GM20000 (cell line): ENCODE measurements at regions not wholly inside any gene's neighbourhood (a gene's known extent, or its start where the extent isn't known, plus 50 kb on each side); places are given as distances from the start of the nearest gene placed in this dataset.

Experiments
- DNase-seq: peaks from one replicate; pipeline ENCODE4 v3.0.0; 2012; ENCODE audit warnings: low spot score
- TF ChIP-seq, protein P1 (sequence below): IDR thresholded peaks from 2 replicates; pipeline ENCODE4 v1.5.1; 2012; ENCODE audit warnings: mild to moderate bottlenecking, control low read depth; ENCODE audit errors: extremely low read depth, missing control alignments

DNA sequence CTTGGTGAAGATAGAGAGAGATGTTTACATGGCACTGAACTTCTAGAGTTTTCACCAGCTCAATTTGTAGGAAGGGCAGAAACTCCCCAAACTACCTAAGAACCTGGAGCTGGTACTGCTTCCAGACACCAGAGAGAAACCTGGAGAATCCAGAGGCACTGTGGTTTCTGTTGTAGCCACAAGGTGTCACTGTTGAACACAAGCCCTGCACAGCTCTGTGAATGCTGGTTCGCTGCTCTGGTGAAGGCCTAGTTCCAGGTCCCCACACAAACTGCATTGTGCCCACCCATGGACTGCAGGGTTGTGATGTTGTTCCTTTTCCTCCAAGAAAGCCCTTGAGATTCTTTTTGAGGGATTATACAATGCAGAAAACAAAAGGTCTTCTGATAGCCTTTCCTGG lies 150.5 kb upstream of the HS6ST1 start:
- DNase-seq = no peak
- TF ChIP-seq, protein P1, sequence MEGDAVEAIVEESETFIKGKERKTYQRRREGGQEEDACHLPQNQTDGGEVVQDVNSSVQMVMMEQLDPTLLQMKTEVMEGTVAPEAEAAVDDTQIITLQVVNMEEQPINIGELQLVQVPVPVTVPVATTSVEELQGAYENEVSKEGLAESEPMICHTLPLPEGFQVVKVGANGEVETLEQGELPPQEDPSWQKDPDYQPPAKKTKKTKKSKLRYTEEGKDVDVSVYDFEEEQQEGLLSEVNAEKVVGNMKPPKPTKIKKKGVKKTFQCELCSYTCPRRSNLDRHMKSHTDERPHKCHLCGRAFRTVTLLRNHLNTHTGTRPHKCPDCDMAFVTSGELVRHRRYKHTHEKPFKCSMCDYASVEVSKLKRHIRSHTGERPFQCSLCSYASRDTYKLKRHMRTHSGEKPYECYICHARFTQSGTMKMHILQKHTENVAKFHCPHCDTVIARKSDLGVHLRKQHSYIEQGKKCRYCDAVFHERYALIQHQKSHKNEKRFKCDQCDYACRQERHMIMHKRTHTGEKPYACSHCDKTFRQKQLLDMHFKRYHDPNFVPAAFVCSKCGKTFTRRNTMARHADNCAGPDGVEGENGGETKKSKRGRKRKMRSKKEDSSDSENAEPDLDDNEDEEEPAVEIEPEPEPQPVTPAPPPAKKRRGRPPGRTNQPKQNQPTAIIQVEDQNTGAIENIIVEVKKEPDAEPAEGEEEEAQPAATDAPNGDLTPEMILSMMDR = no peak

DNA sequence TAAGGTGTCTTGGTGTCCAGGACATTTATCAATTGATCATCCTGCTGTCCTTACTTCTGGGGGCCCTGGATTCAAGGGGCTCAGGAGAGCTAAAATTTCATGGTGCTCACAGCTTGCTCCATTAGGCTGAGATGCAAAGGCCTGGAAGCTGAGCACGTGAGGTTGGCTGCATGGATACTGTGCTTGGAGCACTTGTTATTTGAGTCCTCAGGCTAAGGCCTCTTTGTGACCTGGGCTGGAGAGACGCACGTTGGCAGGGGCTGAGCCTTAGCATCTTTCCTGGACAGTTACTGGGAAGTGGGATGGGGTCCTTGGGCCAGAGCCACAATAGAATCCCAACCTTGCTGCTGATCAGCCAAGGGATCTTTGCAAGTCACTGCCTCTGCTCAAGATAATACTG lies 151.2 kb upstream of the HS6ST1 start:
- TF ChIP-seq, protein P1 = no peak
- no peak for DNase-seq

DNA sequence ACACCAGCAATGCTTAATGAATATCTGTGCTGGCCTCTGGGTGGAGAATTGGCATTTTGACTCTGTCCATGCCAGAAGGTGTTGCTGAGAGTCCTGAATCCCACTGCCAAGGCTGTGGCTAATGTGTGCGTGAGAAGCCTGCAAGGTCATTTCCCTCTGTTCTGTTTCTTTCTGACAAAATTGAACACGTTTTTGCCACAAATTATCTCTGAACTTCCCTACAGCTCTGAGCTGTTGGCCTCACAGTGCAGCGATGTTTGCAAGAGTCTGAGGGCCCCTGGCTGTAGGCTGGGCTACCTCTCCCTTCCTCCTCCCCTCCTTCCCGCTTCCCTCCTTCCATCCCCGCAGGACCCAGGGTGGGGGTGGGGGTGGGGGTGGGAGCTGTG lies 154.1 kb upstream of the HS6ST1 start:
- no peak for DNase-seq

DNA sequence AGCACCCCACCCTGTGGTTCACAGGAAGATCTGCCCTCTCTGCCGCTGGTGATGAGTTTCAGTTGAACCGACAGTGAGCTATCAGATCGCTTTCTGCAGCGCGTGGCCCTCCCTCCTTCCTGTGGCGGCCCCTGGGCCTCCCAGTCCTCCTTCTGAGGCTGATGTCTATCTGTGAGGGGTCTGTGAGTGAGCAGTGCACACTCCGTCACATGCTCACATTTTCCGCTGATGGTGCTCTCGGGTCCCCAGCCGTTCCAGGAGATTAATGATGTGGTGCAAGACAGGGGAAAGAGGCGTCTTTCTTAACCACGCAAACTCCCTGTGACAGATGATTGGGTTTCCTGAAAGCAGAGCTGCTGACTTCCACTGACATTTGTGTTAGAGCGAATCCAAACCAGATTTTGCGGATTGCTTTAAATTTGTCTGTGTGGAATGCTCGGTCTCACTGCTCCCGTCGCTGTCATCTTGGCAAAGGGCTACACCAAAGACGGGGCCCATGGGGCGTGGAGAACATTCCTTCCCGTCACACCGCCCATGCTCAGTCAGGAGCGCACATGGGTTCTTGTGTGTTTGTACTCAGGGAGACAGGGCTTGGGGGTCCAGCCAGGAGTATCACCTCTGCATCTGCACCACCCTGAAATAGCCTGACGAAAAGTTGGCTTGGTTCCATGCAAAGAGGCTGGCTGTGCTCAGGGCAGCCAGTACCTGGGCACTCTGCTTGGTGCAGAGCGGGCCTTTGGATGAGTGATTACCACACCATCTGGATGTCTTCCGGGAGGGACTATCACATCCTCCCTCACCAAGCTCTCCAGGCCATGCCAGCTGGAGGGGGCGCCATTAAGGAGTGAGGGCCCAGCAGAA lies 154.7 kb upstream of the HS6ST1 start:
- TF ChIP-seq, protein P1 = no peak
- DNase-seq = peak; percentile 49

More for the DNA sequence above, 154.1 kb upstream of the HS6ST1 start:
- TF ChIP-seq, protein P1 = no peak

DNA sequence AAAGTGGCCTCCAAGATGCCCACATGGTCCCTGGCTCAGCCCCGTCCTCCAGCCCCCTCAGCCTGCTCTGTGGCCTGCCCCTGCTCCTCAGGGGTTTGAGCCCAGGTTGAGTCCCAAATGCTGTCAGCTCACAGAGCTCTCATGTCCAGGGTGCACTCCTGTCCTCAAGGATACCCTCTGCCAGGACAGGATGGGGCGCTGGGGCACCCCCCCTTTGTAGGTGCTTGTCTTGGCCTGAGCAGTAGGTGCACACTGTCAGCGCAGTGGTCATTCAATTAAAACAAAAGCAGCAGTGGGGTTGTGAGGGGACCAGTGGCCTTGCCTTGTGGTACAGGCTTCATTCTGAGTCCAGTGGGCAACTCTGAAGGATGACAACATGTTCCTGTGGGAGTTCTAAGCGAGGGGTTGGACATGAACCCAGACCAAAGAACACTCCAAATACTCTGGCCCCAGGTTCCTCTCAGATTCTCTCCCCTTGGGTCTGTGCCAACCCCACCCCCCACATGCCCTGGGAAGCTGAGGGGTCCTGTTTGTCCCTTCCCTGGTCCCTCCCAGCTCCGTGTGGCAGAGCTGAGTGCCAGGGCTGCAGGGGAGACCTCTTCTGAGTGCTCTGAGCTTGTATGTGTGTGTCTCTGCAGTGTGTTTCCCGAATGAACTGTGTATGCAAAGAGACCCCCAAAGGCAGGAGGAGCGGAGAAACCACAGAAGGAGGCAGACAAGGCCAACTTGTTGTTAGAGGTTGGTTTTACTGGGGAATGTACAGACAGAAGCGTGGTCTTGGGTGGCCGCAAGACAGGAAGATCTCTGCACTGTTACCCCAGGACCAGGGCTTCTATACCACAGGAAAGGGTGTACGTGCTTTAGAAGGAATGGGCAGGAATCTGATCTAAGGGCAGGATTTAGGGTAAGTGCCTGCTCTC lies 155.6 kb upstream of the HS6ST1 start:
- TF ChIP-seq, protein P1 = no peak
- DNase-seq = no peak

DNA sequence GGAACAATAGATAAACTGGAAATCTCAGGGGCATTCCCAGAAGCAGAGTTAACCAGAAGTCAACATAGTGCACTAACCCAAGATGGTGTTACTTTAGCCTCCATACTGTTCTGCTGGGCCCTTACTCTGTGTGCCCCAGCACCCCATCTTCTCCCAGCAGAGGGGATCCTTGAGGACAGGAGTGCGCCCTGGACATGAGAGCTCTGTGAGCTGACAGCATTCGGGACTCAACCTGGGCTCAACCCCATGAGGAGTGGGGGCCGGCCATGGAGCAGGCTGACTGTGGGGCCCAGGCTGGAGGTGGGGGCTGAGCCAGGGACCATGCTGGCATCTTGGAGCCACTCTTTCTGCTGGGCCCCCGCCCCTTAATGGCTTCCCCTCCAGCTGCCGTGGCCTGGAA lies 156.3 kb upstream of the HS6ST1 start:
- TF ChIP-seq, protein P1 = no peak
- no peak for DNase-seq
